Lower leg skin (tissue), 4 donors: ENCODE measurements at regions not wholly inside any gene's neighbourhood (a gene's known extent, or its start where the extent isn't known, plus 50 kb on each side); places are given as distances from the start of the nearest gene placed in this dataset.
"Not testable (repeated sequence)": the region's sequence is repeated elsewhere in the genome, so short reads cannot be mapped to it uniquely, and the experiment has no call there.

ENCODE experiments used
- DNase-seq, 2 donors: peaks; one replicate each; pipeline ENCODE4 v3.0.0-alpha.2; 2019; ENCODE audit warnings: low spot score in 2 of 2
- H3K4me3 ChIP-seq: fragments of 200-600 bp; sonication (generic); 2 replicates; pipeline ENCODE4 v1.5.1; 2017; ENCODE audit warnings: mild to moderate bottlenecking, low read depth; ENCODE audit not compliant: poor library complexity, severe bottlenecking
- CTCF ChIP-seq, 3 donors: fragments of 450-650 bp; IDR thresholded peaks; one replicate each; pipeline ENCODE4 v1.5.1; 2016; ENCODE audit warnings: antibody characterized with exemption in 3 of 3, mild to moderate bottlenecking in 3 of 3, moderate library complexity in 2 of 3
- POLR2A ChIP-seq, 2 donors: fragments of 450-650 bp; IDR thresholded peaks; one replicate each; pipeline ENCODE4 v1.6.1; 2016 to 2017; ENCODE audit warnings: antibody characterized with exemption in 2 of 2, mild to moderate bottlenecking in 1 of 2, moderate library complexity in 1 of 2
- WGBS, 2 donors: methylation state at CpG; one replicate each; pipeline ENCODE4 v1.1.5; 2018; 5-methylcytosine and 5-hydroxymethylcytosine counted together
- intact Hi-C: fragments of 100-400 bp; cut with DNase I; formaldehyde crosslinking; loops from one replicate; pipeline ENCODE4 v1.15.0; 2023; ENCODE audit warnings: low total_unique reads

DNA sequence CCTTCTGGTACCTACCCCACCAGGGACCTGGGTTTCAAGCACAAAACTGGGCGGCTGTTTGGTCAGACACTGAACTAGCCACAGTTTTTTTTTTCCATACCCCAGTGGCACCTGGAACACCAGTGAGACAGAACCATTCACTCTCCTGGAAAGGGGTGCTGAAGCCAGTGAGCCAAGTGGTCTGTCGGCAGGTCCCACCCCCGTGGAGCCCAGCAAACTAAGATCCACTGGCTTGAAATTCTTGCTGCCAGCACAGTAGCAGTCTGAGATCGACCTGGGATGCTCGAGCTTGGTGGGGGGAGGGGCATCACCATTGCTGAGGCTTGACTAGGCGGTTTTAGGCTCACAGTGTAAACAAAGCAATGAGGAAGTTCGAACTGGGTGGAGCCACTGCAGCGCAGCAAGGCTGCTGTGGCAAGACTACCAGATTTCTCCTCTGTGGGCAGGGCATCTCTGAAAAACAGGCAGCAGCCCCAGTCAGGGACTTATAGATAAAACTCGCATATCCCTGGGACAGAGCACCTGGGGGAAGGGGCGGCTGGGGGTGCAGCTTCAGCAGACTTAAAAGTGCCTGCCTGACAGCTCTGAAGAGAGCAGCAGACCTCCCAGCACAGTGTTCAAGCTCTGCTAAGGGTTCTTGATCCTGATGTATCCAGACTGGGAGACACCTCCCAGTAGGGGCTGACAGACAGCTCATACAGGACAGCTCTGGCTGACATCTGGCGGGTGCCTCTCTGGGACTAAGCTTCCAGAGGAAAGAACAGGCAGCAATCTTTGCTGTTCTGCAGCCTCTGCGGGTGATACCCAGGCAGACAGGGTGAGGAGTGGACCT, 223.0 kb downstream of the COX18 start:
- no peak overlapping the region for H3K4me3 ChIP-seq
- DNase-seq, result no peak
- TF ChIP-seq POLR2A (IDR thresholded peaks at IDR 0.05), result no peak
- WGBS, 2 donors, result 60 to 71% methylated on average over 11 to 12 of the region's 12 CpGs
- intact Hi-C loops, result no loop called here

DNA sequence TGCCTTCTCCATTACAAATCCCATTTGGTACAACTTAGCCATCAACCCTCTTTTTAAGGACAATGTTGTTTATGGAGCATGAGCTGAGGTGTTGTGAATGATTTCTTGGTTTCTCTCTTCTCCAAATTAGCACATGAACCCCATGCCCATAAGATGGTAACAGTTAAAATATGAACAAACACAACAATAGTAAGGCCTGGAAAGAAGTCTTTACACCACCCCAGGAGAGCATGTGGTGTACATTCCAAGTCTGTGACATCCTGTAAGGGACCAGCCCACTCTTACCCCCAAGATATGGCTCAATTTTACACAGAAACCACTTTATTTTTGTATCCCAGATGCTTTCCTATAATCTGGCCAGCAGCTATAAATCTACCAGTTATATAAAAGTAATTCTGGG, 226.1 kb downstream of the COX18 start:
- H3K4me3 ChIP-seq, result no peak overlapping the region
- TF ChIP-seq POLR2A (IDR thresholded peaks at IDR 0.05) (no peak), CTCF (IDR thresholded peaks at IDR 0.05) (no peak)
- DNase-seq, result no peak
- intact Hi-C loops, result no loop called here

GRCh38 chr4:72842323-72842722, 227.2 kb downstream of the COX18 start:
- TF ChIP-seq CTCF (IDR thresholded peaks at IDR 0.05) (no peak), POLR2A (IDR thresholded peaks at IDR 0.05) (no peak)
- intact Hi-C loops, result no loop called here
- no peak for DNase-seq
- H3K4me3 ChIP-seq, result no peak overlapping the region

GRCh38 chr4:72840166-72840565, 229.3 kb downstream of the COX18 start:
- H3K4me3 ChIP-seq, intact Hi-C loops, DNase-seq: not testable (repeated sequence)
- WGBS, 2 donors, result 60 to 71% methylated on average over 1 of the region's 1 CpG

GRCh38 chr4:72828864-72829263, 240.7 kb downstream of the COX18 start:
- TF ChIP-seq POLR2A (IDR thresholded peaks at IDR 0.05) (no peak), CTCF (IDR thresholded peaks at IDR 0.05) (no peak)
- intact Hi-C loops, result loop anchor here (5.0 kb wide), 1 partner anchor 1858 kb away; no protein-coding TSS in a partner anchor
- H3K4me3 ChIP-seq, result no peak overlapping the region
- DNase-seq, result no peak
- WGBS, 2 donors, result 81 to 85% methylated on average over 1 of the region's 1 CpG

GRCh38 chr4:72827968-72828367, 241.5 kb downstream of the COX18 start:
- no peak for DNase-seq
- WGBS, 2 donors, result 83 to 88% methylated on average over 1 of the region's 1 CpG
- intact Hi-C loops, result loop anchor here (5.0 kb wide), 1 partner anchor 1859 kb away; no protein-coding TSS in a partner anchor
- H3K4me3 ChIP-seq, result no peak overlapping the region
- TF ChIP-seq POLR2A (IDR thresholded peaks at IDR 0.05), result no peak
- no peak for TF ChIP-seq CTCF (IDR thresholded peaks at IDR 0.05)

- intact Hi-C loops, result no loop called here
Measured at GRCh38 chr4:72820107-72820506, 249.4 kb downstream of the COX18 start.

More at GRCh38 chr4:72820107-72820506, 249.4 kb downstream of the COX18 start:
- H3K4me3 ChIP-seq, result no peak overlapping the region
- TF ChIP-seq POLR2A (IDR thresholded peaks at IDR 0.05) (no peak), CTCF (IDR thresholded peaks at IDR 0.05) (no peak)
- DNase-seq, result no peak
